Activated CD4-positive, alpha-beta T cell treated with anti-CD3 and anti-CD28 coated beads, Interleukin-2, amount 50 U/mL, for 24 hours (primary cell): ENCODE measurements at regions not wholly inside any gene's neighbourhood (a gene's known extent, or its start where the extent isn't known, plus 50 kb on each side); places are given as distances from the start of the nearest gene placed in this dataset.

Source experiments
- DNase-seq, 2 donors: peaks; one replicate each; pipeline ENCODE4 v3.0.0-alpha.2; 2020; ENCODE audit warnings: low read depth in 1 of 2, low spot score in 1 of 2

DNA sequence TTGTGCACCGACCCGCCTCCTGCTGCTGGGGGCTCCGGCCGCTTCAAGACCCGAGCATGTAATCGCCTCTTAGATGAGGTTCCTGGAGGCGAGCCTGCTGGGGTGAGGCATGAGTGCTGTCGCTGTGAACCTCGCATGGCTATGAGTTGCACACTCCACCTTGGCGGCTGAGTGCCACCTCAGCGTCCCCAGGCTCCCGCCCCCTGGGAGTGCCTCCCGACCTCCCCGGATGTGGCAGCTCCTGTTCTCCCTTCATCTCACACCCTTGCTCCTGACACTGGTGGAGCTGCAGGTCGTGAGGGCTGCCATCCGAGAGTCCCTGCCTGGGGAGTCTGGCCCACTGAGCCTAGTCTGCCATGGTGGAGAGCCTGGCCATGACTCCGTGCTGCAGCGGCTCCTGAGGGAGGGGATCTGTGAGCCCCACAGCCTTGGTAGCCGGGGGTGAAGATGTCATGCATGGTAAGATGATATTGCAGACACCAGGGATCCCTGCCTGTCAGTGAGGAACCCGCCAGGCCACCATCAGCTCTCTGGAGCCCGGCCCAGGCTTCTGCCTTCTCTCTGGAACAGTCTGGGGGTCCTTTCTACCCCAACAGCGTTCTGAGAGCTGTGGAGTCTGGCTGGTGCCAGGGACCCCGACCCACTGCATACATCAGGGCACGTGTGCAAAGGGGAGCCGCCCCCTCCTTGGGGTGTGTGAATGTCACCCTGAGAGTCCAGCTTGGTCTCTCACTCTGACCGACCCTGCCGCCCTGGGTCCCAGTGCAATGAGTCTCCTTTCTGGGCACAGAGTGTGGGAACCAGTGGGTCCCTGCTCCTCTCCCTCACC, 61.6 kb upstream of the HS6ST1 start:
- no peak for DNase-seq

DNA sequence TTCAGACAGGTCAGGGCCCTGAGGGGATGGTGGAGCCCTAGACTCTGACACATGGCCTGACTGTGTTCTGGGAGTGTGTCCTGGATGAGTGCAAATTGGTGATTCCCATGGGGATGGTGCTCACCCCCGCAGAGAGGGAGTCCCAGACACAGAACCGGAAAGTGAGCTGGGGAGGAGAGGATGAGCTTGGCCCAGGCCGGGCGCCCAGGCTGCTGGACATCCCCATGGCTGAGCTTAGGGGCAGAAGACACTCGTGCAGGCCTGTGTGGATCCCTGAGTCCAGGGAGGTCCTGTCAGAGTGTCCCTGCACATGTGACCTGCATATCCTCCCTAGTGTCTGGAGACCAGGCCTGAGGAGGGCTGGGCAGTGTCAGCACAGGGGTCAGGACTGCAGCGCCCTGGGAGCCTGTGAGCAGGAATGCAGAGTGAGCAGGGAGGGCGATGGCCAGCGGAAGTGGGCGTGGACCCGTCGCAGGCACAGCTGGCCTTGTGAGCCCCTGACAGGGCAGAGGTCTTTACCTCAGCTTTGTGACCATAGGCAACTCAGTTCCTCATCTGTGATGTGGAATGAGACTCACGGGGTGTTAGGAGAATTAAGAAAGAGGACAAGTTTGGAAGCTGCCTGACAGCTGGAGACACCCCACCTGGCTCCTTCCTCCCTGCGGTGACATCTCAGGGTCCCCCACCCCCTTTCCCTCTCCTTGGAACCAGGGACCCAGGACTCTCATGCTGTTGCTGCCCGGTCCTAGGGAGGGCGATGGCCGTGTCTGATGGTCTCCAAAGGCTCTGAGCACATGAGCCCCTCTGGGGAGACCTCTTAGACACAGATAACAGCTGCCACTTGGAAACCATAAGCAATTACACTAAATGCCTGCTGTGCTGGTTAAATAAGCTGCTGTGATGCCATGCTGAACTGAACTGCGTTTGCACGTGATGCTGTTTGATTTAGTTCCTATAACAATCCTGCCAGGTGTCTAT, 62.6 kb upstream of the HS6ST1 start:
- no peak for DNase-seq

DNA sequence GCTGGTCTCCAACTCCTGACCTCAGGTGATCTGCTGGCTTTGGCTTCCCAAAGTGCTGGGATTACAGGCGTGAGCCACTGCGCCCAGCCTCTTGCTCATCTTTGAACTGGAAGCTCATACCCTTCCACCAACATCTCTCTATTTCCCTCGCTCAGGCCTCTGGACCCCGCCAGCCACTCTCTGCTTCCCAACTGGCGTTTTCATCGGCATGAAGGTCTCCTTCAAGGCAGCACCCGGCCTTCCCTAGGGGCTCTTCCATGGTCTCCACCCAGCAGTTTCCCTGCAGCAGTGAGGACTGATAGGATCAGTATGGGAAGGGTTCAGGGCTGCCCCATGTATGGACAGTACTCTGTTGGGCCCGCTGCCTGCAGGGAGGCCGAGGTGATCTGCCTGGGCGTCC, 65.8 kb upstream of the HS6ST1 start:
- DNase-seq = no peak

DNA sequence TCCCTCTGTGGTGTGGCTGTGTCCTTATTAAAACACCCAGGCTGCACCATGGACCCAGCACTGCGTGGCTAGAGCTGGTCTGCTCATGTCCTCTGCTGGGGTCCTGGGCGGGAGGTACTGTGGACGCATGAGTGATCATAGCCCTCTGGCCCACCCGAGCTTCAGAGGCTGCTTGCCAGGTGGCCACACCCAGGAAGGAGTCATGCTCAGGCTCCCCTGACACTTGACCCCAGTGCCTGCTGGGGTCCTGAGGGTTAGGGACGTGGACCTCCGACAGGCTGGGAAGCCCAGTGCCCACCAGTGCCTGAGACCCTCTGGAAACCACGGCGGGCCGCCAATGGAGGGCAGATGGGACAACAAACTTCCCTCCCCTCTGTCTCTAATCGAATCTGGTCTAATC, 66.3 kb upstream of the HS6ST1 start:
- DNase-seq = no peak

DNA sequence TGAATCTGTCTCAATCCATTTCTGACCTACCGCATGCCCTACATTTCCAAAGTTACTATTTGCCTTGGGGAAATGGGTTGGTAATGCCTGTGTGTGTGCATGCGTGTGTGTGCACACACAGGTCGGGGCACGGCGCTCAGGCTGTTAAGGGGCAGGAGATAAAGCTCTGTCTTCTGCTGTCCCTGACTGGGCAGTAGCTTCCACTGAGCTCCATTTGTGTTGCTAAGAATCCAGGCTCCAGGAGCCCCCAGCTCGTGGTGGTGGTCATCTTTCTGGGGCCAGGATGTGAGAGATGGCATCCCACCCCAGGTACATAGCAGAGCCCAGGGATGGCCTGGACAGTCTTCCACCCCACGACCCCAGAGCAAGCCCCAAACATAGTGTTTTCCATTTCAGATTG, 66.7 kb upstream of the HS6ST1 start:
- DNase-seq = no peak

DNA sequence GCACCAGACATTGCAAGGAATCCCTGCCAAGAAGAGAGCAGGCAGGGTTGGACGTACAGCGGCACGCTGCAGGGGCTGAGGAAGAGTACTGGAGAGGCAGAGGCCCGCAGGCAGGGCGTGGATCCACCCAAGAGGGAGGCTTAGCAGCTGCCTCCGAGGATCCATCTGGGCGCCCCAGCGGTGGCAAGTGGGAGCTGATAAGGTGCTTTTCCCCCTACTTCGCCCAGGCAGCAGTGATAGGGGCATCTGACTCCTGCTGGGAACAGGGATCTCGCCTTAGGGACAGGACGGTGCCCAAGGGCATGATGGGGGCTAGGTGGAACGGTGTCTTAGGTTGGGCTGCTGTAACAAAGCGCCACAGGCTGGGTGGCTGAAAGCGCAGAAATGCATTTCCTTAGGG, 67.4 kb upstream of the HS6ST1 start:
- DNase-seq = no peak

DNA sequence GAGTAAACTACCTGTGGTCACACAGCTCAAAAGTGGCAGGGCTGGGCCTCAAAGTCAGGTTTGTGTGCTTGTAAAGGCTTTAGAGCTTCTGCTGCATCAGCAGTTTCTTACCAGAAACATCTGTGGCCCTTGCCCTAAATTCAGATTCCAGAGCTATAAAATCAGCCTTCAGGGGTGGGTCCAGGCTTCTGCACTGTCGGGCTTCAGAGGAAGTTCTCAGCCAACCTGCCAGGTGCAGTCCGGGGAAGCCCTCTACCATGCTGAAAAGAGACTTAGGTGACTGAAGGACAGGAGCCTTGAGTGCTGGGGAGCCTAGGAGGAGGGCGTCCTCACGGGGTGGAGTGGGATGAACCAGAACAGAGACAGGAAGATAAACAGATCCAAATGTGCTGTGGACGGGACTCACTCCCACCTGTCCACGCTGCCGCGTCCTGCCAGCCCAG, 69.9 kb upstream of the HS6ST1 start:
- no peak for DNase-seq

DNA sequence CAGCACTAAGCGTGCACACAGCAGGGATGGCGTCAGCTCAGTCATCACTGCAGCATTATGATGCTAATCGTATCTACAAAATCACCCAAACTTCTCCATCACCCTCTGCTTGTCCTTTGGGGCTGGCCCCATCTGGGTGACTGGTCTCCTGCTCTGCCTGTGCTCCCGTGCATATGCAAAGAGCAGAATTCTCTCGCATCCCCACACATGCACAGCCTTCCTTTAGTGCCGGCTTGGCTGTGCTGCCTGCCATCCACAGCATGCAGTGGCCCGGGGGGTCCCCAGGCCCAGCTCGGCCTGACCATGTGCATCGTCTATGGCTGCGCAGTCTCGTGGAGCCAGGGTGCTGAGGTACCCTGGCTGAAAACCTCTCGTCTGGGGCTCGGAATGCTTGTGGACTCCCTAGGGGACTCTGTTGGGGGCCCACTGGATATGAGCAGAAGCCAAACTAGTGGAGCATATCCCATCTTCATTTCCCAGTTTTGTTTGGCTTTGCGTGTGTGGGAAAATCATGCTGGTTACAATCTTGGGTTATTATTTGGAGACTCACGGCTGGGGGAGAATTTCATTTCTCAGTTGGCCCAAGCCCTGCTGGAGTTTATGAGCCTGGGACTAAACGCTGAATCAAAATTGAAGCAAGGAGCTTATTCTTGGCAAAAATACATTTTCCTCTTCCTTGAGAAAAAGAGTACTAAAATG, 70.9 kb upstream of the HS6ST1 start:
- DNase-seq = no peak

DNA sequence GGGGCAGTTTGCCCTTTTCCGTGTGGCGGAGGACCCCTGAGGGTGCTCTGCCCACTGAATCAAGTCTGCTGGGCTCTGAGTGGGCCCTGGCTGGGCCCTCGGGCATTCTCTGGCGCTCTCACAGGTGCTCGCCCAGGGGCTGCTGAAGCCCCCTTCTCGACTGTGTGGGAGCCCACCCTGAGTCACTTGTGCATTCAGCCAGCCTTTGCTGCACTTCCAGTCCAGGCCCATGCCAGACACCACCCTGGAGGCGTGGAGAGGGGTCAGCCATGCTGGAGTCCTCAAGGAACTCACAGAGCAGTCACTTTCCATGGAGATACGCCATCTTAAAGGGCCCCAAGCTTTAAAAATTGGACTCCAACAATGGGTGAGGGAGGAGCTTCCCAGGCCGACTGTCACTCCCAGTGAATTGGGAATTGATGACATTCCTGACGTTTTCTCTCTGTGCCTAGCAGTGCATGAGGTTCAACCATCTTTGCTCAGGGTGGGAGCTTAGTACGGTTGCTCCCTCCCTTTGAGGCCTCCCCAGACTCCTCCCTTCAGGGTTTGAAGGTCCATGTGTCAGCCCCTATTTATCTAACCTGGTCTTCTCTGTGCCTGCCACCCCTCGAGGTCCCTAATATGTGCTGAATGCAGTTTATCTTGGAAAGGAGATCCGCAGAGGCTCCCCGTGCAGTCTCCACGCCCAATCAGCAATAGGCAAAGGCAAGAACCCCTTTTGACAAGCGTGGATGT, 71.8 kb upstream of the HS6ST1 start:
- DNase-seq = no peak

DNA sequence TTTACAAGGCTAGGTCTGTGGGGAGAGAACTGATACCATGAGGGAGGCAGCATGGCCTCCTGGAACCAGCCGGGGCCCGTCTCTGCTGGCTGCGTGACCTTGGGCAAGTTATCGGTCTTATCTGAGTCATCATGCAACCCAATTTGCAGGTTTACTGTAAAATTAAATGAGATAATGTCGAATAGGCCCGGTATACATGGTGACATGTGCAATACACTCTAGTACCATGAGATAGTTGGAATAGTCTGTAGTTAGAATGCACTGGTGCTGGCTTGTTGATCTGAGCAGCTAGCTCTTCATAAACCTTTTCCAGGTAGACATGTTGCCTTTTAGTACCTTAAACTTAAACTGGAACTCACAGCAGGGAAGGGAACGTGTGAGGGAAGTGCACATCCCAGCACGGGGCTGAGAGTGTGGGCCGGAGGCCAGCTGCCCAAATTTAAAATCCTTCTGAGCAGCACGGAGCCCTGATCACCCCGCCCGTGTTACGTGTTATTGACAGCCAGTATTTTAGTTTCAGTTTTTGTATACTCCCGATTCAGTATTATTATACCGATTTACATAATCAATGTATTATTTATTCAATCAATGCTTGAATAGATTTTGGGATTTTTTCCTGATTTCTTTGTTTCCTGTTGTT, 72.4 kb upstream of the HS6ST1 start:
- DNase-seq = no peak

DNA sequence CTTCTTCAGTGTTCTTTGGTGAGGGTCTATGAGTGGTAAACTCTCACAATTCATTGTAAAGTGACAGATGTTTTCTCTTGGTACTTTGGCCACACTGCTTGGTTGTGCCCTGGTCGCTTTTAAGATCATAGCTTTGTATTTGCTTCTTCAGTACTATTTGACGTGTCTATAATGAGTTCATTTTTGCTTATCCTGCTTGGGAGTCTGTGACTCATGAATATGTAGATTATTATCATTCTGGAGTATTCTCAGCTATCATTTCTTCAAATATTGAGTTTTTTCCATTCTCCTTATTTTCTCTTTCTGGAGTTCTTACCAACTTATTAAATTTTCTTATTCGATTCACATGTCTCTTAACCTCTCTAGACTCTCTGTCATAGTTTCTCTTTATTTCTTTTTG, 73.0 kb upstream of the HS6ST1 start:
- DNase-seq = no peak

DNA sequence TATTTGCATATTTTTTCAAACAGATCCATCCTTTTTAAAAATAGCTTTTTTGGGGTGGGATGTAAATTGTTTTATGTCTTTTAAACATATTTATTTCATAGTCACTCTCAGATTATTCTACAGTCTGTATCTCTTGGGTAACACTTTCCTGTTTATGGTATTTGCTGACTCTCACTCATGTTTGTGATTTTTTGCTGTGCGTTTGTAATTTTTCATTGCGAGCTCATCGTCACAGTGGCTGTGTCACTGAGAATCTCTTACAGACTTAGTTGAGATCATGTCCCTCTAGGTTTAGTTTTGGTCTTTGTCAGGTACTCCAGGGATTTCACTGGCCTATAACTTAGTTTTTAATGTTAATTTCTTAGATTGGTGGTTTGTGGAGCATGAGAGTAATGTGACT, 73.5 kb upstream of the HS6ST1 start:
- no peak for DNase-seq

DNA sequence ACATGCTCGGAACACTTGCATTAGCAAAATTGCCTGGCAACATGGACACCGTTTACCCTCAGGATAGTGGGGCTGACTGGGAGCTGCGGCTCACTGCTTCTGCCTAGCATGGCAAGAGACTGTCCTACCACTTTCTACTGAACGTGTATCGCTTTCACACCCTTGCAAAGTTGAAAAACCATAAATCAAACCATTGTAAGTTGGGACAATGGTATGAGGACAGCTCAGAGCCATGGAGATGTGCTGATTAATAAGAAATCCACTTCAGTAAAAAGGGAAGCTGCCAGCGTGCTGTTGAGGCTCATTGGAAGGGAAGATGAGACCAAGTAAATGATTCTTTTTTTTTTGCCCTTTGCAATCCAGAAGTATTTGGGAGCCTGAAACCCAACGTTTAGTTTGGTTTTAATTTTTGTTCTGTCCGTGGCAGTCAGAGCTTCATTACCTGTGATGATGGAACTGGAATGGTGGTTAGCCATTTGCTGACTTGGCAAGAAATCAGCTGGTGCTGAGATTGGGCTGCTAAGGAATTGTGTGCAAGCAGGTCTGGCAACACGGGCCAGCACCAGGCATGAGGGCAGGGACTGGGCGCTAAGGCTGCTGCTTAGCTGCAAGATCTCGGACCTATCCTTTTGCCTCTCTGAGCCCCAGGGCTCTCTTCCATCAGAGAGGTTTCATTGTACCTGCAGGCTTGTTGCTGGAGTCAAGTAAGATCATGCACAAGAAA, 75.5 kb upstream of the HS6ST1 start:
- no peak for DNase-seq

DNA sequence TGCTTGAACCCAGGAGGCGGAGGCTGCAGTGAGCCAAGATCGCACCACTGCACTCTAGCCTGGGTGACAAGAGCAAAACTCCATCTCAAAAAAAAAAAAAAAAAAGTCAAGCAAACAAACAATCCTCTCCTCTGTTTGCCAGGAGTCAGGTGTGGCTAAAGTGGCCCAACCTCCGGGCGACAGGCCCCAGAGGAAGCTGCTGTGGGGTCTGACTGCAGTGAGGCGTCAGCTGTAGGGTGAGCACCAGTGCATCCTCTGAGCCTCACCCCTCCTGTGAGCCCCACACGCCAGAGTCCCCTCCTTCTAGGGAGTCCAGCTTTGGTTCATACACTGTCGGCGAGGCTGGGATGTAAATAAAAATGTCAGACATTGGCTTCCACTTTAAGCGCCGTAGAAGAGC, 76.5 kb upstream of the HS6ST1 start:
- DNase-seq = no peak

DNA sequence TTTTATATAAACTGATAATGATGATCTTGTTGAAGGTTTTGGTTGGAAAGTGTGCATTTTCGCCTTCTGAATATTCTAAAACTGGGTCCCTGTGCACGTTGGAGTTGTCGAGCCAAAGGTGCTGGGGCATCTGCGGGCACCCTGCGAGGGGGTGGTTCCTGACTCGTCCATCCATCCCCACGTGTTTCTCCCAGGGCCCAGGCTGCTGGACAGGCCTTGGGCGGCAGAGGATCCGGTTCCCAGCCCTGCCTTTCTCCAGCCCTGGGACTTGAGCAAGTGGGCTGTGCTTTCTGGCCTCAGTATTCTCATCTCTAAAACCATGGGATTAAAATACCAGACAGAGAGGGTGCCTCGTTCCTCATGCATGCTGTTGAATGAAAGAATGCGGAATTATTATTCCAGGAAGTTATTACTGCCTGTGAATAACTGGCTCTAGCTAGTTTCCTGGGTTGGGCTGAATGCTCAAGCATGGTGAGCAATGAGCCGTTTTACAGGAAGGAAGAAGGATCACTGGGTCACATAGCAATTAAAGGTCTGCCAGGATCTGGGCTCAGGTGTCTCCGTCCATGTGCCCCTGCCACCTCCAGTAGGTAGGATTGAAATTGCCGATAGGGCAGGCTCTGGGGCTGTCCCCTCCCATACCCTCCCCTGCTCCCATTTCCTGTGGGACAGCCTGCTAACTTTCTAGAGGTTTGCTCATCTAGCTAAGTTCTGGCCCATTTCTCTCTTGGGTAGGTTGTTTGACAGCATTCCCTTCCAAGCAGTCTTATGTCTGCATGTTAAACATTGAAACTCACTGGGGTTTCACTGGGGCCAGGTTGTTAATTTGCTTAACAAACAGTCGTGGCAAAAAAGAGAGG, 77.2 kb upstream of the HS6ST1 start:
- no peak for DNase-seq

DNA sequence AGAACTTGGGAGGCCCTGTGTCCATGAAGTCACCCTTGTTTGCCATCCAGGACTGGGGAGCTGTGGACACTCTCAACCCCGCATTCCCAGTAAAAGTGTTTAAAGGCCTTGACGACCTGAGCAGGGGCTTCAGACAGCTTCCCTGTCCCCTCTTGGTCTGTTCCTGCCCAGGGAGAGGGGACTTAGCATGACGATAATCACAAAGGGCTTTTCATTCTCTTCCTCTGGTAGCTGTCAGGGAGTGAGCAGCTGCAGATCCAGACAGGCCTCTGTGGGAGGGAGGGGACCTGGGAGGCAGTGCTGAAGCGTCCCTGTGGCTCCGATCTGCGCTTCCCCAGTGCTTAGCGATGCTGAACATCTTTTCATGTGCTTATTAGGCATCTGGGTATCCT, 77.8 kb upstream of the HS6ST1 start:
- DNase-seq = no peak

DNA sequence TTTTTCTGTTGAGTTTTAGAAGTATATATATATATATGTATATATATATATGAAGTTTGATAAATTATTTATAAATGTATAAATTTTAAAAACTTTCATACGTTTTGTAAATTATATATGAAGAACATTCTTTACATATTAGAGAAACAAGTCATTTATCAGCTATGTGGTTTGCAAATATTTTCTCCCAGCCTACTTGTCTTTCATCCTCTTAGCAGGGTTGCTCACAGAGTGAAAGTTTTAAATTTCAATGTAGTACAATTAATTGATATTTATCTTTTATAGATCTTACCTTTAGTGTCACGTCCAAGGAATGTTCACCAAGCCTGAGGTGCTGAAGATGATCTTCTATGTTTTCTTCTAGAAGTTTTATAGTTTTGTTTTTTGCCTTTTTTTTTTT, 78.3 kb upstream of the HS6ST1 start:
- no peak for DNase-seq

DNA sequence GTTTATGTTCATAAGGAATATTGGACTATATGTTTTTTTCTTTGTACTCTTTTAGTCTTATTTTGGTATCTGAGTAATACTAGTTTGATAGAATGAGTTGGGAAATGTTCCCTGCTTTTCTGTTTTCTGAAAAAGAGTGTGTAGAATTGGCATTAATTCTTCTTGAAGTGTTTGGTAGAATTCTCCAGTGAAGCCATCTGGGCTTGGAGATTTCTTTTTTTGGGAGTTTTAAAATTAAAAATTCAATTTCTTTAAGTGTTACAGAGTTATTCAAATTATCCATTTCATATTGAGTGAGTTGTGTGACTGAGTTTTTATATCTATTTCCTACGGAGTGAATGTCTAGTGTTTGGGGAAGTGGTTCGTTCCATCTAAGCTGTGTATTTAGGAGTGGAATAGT, 80.6 kb upstream of the HS6ST1 start:
- no peak for DNase-seq
